HS-5 (cell line): ENCODE measurements at regions not wholly inside any gene's neighbourhood (a gene's known extent, or its start where the extent isn't known, plus 50 kb on each side); places are given as distances from the start of the nearest gene placed in this dataset.
A peak's percentile ranks its signal among the peaks of the same experiment; 100 is the strongest.

Experiments used
- DNase-seq: peaks from one replicate; pipeline ENCODE4 v3.0.0-alpha.2; 2012; ENCODE audit warnings: low read depth

DNA sequence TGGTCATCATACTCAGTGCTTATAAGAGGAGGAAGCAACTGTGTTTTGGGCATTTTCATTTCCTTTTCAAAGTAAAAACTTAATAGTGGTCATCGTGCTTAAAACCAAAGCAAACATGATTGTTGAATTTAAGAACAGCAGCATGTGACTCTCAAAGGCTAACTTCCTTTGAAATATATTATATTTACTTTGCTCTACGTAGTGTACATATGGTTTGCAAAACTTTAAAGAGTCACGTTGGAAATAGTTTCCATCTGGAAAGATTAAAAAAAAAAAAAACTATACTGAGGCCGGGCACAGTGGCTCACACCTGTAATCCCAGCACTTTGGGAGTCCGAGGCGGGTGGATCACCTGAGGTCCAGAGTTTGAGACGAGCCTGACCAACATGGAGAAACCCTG lies 367.9 kb upstream of the BCHE start:
- DNase-seq, result no peak

DNA sequence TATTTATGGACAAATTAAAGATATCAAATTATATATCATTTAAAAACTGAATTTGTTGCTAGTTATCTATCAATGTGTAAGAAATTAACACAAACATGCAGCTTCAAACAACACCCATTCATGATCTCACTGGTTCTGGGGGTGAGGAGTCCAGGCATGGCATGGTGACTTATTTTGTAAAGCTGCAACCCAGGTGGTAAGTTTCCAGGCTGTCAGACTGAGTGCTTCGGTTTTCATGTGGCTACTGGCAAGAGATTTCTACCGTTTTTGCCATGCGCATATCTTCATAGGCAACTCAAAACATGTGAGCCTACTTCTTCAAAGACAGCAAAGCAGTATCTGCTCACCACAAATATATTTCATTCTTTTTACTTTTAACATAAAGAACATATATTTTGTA lies 364.3 kb upstream of the BCHE start:
- DNase-seq, result no peak

DNA sequence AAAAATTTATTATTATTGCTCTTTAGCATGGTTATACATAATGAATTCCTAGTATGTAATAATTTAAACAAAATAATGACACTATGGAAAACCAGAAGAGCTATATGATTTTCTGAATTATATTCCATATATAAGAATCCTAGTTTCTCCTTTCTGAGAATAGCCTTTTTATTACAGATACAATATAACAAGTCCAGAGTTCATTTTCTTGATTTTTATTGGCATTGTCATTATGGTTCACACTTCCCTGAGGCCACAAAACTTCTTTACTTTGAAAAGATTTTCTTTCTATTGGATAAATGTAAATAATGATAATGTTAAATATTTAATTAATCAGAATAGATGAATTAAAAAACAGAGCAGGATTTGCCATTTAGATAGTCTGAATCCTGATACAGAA lies 362.3 kb upstream of the BCHE start:
- no peak for DNase-seq

DNA sequence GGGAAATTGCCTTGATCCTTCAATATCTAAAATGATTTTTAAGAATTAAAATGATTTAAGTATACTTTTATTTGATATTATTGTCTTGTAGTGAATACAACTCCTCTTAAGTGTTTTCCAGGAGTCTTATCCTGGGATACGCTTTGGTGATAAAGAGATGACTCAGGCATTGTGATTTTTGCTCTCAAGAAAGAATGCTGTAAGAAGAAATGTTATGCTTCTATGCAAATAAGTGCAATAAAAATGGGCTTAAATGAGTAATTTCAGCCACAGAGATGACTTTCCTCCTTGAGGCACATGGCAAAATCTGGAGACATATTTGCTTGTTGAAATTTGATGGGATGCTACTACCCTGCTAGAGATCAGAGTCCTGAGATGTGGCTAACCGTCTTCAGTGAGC lies 358.6 kb upstream of the BCHE start:
- DNase-seq, result peak; percentile 19

DNA sequence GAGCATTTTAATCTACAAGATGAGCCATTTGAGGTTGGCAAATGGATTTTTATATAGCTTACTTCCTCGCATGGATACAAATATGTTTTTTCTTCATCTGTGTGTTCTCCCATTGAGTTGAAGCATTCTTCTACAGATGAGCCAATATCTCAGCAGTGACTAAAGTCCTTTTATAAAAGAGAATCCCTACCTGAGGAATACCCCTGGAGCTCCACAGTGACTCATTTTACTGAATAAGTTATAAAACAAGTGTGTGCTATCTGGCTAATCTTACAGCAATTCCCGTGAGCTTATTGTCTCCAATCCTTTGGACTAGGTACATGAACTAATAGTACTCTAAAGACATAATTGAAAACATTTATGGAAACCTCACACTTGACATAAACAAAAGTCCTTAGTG lies 354.2 kb upstream of the BCHE start:
- no peak for DNase-seq

DNA sequence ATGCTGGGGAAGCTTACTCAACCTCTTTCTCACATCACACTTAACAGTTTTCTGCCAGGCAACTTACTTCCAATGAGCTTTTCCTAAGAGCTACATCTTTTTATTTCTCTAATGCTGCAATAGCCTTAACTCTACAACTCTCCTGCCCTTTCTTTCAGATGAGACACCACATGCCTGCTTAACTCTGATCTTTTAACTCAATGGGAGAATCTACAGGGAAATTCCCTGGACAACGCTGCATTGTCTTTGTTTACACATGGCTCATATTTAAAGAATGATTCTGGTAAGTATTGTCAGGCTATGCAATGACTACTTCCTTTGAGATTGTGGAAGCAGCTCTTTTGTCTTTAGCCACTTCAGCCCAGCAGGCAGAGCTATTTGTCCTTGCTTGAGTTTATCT lies 353.1 kb upstream of the BCHE start:
- peak; percentile 67 for DNase-seq

DNA sequence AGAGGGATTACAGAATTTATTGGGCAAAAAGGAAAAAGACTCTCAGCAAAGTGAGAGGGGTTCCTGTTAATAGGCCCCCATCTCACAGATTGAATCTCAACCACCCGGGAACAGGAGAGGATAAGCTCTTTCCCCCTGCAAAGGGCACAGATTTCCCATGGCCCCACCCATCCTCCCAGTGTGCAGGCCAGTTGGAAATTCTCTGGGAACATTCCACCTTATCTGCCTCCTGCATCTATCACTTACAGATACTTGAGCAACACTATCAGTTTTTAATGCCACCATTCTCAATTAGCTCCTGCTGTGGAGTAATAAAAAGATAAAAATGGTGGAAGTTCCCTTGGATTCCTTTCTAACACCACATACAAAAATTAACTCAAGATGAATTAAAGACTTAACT lies 350.0 kb upstream of the BCHE start:
- DNase-seq, result no peak

DNA sequence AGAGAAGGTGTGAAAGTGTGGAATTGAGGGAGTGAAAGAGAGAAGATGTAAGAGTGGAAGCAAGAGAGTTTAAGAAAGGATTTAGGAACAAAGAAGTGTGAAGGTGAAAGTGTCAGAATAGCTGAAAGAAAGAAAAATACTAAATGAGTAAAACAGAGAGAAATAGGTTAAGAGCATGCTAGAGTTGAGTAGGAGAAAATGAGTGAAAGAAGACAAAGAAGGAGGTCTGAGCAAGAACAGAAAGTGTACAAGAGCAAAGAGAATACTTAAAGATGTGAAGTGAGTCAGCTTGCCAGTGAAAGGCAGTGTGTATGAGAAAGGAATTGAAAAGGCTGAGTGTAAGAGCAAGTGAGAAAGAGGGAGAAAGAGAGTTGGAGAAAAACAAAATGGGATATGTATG lies 348.8 kb upstream of the BCHE start:
- DNase-seq, result no peak

DNA sequence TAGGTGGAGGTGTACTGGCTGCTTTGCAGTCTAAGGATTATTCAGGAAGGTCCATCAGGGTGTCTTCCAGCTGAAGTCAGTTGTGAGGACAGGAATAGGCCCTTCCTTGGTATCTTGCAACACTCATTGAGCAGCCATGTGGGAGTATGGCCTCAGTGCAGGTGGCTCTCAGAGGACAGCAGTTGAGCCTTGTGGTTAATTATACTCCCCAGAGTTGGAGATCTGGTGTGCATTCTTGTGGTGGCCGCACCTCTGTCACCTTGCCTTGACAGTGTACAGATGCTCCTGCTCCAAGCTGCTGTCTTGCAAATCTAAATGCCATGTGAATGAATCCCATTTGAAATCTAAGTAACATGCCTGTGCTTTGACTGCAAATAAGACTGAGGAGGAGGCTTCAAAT lies 339.9 kb upstream of the BCHE start:
- DNase-seq, result no peak

DNA sequence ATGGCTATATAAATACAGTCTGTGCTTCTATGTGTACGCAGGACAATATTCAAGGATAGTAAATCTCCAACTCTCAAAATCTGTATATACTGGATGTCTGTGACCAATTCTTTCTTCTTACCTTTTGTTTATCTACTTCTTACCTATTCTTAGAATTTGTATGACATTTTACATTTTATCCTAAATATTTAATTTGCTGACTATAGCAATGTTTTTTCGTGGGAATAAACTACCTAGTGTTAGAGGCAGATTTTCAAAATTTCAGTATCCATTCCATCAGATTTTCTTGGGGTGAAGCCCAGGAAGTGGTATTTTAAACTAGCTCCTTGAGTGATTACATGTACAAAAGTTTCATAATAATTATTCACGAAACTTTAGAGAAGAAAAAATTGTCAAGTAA lies 334.5 kb upstream of the BCHE start:
- DNase-seq, result no peak

DNA sequence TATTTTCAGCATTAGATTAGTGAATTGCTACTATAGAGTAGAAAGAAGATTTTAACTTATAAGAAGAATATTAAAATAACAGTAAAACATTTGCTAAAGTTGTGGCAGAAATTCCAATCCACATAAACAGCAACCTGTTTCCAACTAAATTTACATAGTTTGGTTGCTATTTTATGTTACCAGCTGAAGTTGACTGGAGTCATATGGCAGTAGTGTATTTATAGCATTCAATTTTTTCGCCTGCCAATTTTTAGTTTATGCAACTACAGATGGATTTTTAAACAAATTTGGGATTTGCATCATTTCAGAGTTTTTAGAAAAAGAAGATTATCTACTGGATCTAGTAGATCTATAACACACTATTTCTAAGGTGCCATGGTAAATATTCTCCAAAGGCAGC lies 332.5 kb upstream of the BCHE start:
- no peak for DNase-seq

DNA sequence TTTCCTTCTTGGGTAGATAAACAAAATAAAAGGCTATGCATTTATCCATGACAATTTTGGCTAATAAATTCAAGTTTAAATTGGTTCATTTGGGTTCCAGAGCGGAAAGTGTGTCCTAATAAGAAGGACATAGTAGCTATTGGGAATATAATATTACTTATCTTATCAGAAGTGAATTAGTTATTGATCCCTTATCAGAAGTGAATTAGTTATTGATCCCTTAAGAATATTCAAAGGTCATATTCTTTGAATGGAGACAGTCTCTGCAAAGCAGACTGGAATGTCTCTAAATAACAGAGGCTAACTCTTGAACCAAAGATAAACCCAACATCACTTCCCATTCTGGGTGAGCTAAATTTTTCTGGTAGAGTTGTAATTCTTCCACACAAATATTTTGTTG lies 290.7 kb upstream of the BCHE start:
- DNase-seq, result no peak

DNA sequence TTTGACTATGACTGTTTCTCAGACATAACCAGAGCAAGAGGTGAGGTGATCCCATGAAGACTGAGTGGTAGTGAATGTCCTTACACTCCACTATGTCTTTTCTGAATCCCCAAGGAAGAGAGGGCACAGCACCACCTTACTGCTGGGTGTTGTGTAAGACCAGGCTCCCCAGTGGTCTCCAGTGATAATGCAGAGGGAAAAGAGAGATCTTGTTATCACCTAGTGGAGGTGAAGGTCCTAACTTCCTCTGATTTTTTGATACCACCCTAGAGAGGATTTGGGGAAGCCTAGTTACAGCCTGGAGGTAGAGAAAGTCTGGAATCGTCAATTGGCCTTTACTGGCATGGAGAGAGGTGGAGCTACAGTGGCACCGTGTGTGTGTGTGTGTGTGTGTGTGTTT lies 288.0 kb upstream of the BCHE start:
- DNase-seq, result no peak

DNA sequence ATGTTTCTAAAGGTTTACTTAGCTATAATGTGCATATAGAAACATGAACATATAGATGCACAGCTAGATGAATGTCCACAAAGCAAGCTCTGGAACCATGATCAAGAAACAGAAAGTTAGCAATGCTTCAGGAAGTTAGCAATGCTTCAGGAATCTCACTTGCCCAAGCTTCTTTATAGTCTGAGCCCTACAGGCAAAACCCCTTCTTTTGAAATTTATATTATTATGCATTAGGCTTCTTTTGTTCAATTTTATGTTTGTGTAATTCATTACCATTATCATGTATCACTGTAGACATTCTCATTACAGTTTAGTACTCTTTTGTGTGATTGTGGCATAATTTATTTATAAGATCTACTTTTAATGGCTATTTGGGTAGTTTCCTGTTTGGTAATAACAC lies 286.4 kb upstream of the BCHE start:
- peak; percentile 33 for DNase-seq

DNA sequence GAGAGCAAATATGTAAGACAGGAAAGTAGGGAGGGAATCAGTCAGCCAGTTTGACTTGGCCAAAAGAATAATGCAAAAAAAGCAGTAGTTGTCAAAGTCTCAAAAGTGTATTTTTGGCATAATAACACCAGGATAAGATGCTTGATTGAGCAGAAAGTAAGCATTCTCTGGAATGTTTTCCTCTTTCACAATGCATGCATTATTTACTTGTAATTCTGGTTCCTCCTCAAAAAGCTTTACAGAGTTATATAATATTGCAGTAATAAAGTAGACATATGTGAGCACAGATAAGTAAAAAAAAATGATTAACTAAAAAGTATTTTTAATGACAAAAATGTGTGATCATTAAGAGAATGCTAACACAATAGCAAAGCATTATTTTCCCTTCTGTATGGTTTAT lies 285.9 kb upstream of the BCHE start:
- no peak for DNase-seq

DNA sequence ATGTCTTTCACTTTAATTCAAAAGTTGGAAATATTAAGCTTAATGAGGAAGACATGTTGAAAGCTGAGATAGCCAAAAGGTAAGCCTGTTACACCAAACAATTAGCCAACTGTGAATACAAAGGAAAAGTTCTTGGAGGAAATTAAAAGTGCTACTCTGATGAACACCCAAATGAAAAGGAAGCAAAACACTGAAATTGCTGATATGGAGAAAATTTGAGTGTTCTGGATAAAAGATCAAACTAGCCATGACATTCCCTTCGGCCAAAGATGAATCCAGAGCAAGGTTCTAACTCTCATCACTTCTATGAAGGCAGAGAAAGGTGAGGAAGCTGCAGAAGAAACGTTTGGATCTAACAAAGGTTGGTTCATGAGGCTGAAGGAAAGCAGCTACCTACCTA lies 280.8 kb upstream of the BCHE start:
- no peak for DNase-seq

DNA sequence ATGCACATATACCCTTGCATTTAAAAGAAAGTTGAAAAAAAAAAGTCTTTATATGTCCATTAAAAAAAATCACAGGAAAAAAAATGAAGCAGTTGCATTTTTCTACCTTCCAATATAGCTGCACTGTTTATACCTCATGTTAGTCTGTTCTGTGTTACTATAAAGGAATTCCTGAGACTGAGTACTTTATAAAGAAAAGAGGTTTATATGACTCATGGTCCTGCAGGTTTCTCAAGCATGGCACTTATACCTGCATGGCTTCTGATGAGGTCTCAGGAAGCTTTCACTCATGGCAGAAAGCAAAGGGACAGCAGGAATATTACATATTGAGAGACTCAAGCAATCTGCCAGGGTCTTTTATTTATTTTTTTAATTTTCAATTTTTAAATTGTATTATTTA lies 277.2 kb upstream of the BCHE start:
- no peak for DNase-seq

DNA sequence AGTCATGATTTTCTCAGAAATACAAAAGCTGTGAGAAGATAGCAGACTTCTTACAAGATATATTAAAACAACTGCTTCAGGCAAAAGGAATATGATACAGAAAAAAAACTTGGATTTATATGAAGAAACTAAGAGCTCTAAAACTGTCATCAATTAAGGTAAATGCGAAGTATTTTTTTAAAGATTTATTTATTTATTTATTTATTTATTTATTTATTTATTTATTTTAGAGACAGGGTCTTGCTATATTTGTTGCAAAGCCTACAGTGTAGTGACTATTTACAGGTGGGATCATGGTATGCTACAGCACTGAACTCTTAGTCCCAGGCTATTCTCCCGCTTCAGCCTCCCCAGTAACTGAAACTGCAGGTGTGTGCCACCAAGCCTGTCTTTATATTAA lies 274.3 kb upstream of the BCHE start:
- no peak for DNase-seq

DNA sequence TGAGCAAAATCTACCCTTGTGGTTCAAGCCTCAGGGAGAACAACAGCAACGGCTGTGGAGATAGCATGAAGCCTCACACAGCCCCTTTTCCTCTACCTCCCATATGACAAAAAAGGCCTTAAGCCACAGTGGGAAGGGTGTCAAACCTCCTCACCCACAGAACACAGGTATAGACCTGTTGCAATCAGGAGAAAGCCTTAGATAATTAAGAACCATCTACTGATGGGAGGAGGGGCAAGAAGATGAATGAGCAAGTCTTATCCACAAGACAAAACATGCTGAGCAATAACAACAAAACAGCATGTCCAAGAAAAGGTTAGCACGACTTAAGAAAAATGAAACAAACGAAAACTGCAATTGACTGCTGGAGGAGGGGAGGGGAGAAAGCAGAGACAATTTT lies 272.9 kb upstream of the BCHE start:
- DNase-seq, result no peak

DNA sequence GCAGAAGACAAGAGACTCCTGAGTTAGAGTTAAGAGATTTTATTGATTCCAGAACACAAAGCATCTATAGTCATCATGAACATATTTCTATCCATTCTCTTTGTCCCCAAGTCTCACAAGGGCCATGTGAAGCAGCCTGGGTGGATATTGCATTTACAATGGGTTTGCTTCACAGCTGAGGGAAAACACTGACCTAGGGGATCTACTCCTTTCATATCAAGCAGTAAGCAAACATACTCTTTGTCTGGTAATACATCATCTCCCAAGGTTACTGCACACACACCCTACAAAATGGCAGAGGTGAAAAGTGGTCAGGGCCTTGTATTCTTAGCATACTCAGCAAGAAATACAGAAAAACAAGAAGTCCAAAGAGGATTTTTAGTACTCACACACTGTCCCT lies 267.7 kb upstream of the BCHE start:
- DNase-seq, result no peak

DNA sequence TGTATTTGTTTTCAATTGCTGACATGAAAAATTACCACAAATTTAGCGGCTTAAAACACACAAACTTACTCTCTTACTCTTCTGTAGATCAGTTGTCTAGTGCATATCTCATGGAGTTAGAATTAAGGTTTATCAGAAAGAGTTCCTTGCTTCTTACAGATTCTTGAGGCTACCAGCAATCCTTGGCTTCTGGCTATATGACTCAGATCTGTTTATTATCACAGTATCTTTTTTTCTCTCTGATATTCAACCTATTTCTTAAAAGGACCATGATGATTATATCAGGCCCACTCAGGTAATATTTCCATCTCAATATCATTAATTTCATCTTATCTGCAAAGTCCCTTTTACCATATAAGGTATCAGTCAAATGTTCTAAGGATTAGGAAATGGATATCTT lies 263.5 kb upstream of the BCHE start:
- no peak for DNase-seq

DNA sequence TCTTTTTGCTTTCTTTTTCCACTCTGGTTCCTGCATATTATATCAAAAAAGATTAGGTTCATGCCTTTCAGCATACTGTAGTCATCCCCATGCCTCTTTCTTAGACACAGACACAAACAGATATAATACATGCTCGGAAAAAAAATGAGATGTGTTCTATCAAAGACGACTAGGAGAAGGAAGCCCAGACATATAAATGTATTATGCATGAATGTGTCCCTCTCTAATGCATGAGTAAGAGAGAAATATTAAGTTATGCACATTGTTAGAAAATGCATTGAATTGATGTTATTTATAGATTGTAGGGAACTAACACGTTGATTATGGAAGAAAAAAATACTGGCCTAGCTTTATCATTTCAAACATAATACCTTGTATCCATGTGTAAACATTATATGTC lies 252.4 kb upstream of the BCHE start:
- no peak for DNase-seq

DNA sequence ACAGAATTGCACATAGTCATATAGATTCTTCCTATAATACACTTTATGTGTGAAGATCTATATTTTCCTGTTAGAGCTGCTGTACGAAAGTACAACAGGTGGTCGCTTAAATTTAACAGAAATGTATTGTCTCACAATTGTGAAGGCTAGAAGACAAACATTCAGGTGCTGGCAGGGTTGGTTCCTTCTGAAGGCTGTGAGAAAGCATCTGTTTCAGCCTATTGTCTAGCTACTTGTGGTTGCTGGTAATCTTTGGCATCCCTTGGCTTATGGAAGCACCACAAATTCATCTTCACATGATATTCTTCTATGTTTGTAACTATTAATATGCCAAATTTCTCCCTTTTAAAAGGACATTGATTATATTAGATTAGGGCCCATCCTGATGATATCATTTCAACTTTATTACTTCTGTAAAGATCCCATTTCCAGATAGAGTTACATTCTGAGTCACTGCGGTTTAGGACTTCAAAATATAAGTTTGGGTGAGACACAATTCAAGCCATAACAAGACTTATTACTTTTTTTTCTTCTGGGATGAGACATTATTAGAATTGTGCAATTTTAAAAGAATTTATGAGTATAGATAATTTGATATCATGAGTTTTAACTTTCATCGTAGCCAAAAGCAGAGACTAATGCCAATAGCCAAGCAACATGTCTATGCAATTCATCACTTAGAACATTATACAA lies 248.1 kb upstream of the BCHE start:
- peak; percentile 19 for DNase-seq

DNA sequence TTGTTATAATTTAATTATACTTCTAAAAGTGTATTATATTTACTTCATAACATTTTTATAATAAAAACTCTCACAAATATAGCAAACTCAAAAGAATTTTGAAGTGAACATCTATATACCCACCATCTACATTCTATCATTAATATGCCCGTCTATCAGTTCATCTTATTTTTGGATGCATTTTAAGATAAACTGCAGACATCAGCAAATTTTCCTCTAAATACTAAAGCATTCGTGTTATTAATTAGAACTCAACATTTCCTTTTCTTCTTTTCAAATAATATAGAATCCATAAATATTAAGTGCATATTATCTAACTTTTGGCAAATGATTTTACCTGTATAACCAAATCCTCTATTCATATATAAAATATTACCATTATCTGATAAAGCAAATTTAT lies 242.9 kb upstream of the BCHE start:
- no peak for DNase-seq

DNA sequence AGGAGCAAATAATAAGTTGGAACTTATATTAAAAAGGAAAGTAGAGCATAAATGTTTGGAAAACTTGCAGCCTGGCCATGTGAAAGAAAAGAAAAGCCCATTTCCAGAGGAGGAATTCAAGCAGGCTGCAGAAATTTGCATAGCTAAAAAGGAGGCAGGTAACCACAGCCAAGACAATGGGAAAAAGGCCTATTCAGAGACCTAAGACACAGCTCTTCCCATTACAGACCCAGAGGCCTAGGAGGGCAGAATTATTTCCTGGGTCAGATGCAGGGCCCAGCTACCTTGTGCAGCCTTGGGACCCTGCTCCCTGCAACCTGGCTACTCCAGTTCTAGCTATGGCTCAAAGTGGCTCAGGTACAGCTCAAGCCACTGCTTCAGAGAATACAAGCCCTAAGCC lies 234.6 kb upstream of the BCHE start:
- DNase-seq, result no peak
